H4 (cell line): ENCODE measurements at regions not wholly inside any gene's neighbourhood (a gene's known extent, or its start where the extent isn't known, plus 50 kb on each side); places are given as distances from the start of the nearest gene placed in this dataset.
A peak's percentile ranks its signal among the peaks of the same experiment; 100 is the strongest.

Source experiments
- DNase-seq: peaks from one replicate; pipeline ENCODE4 v3.0.0-alpha.2; 2015; ENCODE audit warnings: low spot score

- DNase-seq = no peak
These were observed 1026.9 kb upstream of the C9orf72 start for GRCh38 chr9:28600226-28600625.

GRCh38 chr9:28607843-28608242 is 1034.6 kb upstream of the C9orf72 start:
- no peak for DNase-seq

- no peak for DNase-seq
These were observed 1037.1 kb upstream of the C9orf72 start for GRCh38 chr9:28610339-28610738.

GRCh38 chr9:28616310-28616709 is 1043.0 kb upstream of the C9orf72 start:
- DNase-seq = no peak

GRCh38 chr9:28620011-28620410 is 1046.7 kb upstream of the C9orf72 start:
- no peak for DNase-seq

GRCh38 chr9:28620661-28621060 is 1047.4 kb upstream of the C9orf72 start:
- DNase-seq = no peak

- no peak for DNase-seq
These were observed 1051.5 kb upstream of the C9orf72 start for GRCh38 chr9:28624771-28625170.

- no peak for DNase-seq
These were observed 1054.8 kb upstream of the C9orf72 start for GRCh38 chr9:28628031-28628430.

- peak; percentile 4 for DNase-seq
These were observed 1075.4 kb upstream of the C9orf72 start for GRCh38 chr9:28648723-28649122.

GRCh38 chr9:28650327-28650726 is 1077.0 kb upstream of the C9orf72 start:
- DNase-seq = no peak

GRCh38 chr9:28651050-28651722 is 1077.9 kb upstream of the C9orf72 start:
- no peak for DNase-seq

- DNase-seq = no peak
These were observed 1079.9 kb upstream of the C9orf72 start for GRCh38 chr9:28653216-28653615.

GRCh38 chr9:28656727-28657126 is 1083.4 kb upstream of the C9orf72 start:
- no peak for DNase-seq

GRCh38 chr9:28661853-28662252 is 1088.6 kb upstream of the C9orf72 start:
- DNase-seq = no peak

GRCh38 chr9:28662675-28663074 is 1089.4 kb upstream of the C9orf72 start:
- DNase-seq = no peak

- DNase-seq = no peak
These were observed 1094.9 kb upstream of the C9orf72 start for GRCh38 chr9:28668158-28668557.

GRCh38 chr9:28671000-28671399 is 1097.7 kb upstream of the C9orf72 start:
- no peak for DNase-seq

- DNase-seq = peak; percentile 17
These were observed 1104.8 kb upstream of the C9orf72 start for GRCh38 chr9:28678097-28678496.

- peak; percentile 3 for DNase-seq
These were observed 1114.9 kb upstream of the C9orf72 start for GRCh38 chr9:28688172-28688571.

- DNase-seq = no peak
These were observed 1118.7 kb upstream of the C9orf72 start for GRCh38 chr9:28692012-28692411.

- DNase-seq = no peak
These were observed 1123.7 kb upstream of the C9orf72 start for GRCh38 chr9:28696960-28697359.

GRCh38 chr9:28699632-28700031 is 1126.4 kb upstream of the C9orf72 start:
- no peak for DNase-seq

- DNase-seq = no peak
These were observed 1134.3 kb upstream of the C9orf72 start for GRCh38 chr9:28707616-28708015.

- no peak for DNase-seq
These were observed 1140.9 kb upstream of the C9orf72 start for GRCh38 chr9:28714188-28714587.
